Activated gamma-delta T cell treated with anti-CD3 and anti-CD28 coated beads, Interleukin-2, amount 50 U/mL, for 16 hours (primary cell): ENCODE measurements at regions not wholly inside any gene's neighbourhood (a gene's known extent, or its start where the extent isn't known, plus 50 kb on each side); places are given as distances from the start of the nearest gene placed in this dataset.
"Not testable (repeated sequence)": the region's sequence is repeated elsewhere in the genome, so short reads cannot be mapped to it uniquely, and the experiment has no call there.

Experiments
- DNase-seq: peaks from one replicate; pipeline ENCODE4 v3.0.0-alpha.2; 2020; ENCODE audit warnings: low read depth

DNA sequence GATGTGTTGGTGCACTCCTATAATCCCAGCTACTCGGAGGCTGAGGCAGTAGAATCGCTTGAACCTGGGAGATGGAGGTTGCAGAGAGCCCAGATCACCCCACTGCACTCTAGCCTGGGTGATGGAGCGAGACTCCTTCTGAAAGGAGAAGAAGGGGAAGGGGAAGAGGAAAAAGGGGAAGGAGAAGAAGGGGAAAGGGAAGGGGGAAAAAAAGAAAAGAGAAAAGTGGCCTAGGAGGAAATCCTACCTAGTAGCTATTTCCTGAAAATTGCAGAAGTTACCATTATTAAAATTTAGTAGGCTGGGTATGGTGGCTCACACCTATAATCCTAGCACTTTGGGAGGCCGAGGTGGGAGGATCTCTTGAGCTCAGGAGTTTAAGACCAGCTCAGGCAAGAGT lies 67.4 kb downstream of the ARRDC3 start:
- no peak for DNase-seq

GRCh38 chr5:91313757-91314673 lies 69.1 kb downstream of the ARRDC3 start:
- DNase-seq = peak; percentile 68

- DNase-seq = no peak
Observed at GRCh38 chr5:91312698-91313097, 70.4 kb downstream of the ARRDC3 start.

GRCh38 chr5:91311697-91312501 lies 71.2 kb downstream of the ARRDC3 start:
- DNase-seq = peak; percentile 58

GRCh38 chr5:91311168-91311696 lies 71.9 kb downstream of the ARRDC3 start:
- DNase-seq = no peak

- not testable (repeated sequence) for DNase-seq
Observed at GRCh38 chr5:91308157-91308556, 75.0 kb downstream of the ARRDC3 start.

DNA sequence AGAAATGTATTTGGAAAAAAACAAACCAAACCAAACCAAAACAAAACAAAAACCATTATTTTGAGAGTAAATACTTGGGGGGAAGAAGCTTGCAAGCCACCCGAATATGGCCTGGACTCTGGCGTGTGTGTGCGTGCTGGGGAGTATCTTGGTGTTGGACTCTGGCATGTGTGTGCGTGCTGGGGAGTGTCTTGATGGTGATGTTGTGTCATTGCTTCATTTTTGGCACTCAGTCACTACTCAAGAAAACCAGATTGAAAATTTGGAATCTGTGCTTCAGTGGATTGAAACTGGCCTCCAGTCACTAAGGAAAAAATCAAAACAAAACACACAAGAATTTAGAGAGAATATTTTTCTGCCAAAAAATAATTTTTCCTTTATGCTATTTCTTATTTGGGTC lies 76.1 kb downstream of the ARRDC3 start:
- DNase-seq = no peak

- no peak for DNase-seq
Observed at GRCh38 chr5:91306497-91306896, 76.6 kb downstream of the ARRDC3 start.

DNA sequence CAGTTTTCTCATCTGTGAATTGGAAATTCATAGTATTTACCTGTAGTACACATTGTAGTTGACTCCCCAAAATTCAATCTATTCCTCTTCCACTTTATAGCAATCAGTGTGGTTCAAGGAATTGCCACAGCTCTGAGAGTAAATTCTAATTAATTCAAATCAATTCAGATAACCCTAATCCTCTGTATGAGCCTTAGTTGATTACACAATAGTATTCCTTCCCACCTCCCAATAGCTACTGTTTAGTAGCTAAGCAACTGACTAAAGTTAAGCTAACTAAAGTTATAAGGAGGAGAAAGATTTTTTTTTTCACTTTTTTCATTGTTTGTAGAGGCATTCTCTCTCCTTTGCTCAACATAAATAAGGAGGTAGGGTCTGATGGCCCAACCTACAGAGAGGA lies 77.5 kb downstream of the ARRDC3 start:
- no peak for DNase-seq

DNA sequence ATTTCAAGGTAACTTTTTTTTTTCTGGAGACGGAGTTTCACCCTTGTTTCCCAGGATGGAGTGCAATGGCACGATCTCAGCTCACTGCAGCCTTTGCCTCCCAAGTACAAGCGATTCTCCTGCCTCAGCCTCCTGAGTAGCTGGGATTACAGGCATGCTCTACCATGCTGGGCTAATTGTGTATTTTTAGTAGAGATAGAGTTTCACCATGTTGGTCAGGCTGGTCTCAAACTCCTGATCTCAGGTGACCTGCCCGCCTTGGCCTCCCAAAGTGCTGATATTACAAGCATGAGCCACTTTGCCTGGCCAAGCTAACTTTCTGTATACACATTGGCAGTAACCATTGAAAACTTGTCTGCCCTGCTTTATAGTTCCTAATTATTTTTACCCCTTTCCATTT lies 79.1 kb downstream of the ARRDC3 start:
- DNase-seq = not testable (repeated sequence)

- DNase-seq = no peak
Observed at GRCh38 chr5:91302958-91303357, 80.2 kb downstream of the ARRDC3 start.

DNA sequence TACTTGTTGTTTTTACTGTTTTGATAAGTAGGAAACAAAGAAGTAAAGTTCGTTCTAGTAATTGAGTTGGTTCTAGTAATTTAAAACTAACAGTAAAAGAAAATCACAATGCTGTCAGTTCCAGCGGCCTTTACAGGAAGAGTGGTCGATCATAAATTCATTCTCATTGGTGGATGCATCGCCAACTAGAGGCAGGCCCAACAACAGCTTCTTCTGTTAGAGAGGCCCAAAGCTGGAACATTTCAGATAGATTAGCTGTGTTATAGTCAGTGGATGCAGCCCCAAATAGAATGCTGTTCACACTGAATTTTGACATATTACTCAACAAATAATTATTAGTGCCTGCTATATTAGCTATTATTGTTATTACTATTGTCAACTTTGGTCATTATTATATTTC lies 80.8 kb downstream of the ARRDC3 start:
- no peak for DNase-seq

- no peak for DNase-seq
Observed at GRCh38 chr5:91301106-91301846, 81.8 kb downstream of the ARRDC3 start.

DNA sequence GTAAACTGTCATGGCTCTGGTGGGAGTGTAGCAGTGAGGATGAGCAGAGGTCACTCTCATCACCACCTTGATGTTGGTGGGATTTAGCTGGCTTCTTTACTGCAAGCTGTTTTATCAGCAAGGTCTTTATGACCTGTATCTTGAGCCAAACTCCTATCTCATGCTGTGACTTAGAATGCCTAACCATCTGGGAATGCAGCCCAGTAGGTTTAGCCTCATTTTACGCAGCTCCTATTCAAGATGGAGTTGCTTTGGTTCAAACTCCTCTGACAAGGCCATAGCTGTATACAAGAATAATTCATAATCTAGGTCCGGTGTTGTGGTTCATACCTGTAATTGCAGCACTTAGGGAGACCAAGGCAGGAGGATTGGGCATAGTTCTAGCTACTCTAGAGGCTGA lies 85.1 kb downstream of the ARRDC3 start:
- DNase-seq = no peak

- DNase-seq = no peak
Observed at GRCh38 chr5:91296674-91297143, 86.4 kb downstream of the ARRDC3 start.

GRCh38 chr5:91296102-91296501 lies 87.0 kb downstream of the ARRDC3 start:
- not testable (repeated sequence) for DNase-seq

- DNase-seq = no peak
Observed at GRCh38 chr5:91293131-91293530, 90.0 kb downstream of the ARRDC3 start.

- DNase-seq = no peak
Observed at GRCh38 chr5:91291628-91292569, 91.2 kb downstream of the ARRDC3 start.

GRCh38 chr5:91288118-91288916 lies 94.8 kb downstream of the ARRDC3 start:
- no peak for DNase-seq

DNA sequence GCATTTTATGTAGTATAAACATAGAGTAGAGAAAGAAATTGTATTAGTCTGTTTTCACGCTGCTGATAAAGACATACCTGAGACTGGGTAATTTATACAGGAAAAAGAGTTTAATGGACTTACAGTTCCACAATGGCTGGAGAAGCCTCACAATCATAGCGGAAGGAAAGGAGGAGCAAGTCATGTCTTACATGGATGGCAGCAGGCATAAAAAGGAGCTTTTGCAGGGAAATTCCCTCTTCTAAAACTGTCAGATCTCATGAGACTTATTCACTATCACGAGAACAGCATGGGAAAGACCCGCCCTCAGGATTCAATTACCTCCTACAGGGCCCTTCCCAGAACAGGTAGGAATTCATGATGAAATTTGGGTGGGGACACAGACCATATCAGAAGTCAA lies 98.1 kb downstream of the ARRDC3 start:
- DNase-seq = not testable (repeated sequence)
